Caki2 (cell line): ENCODE measurements at regions not wholly inside any gene's neighbourhood (a gene's known extent, or its start where the extent isn't known, plus 50 kb on each side); places are given as distances from the start of the nearest gene placed in this dataset.

Experiments
- DNase-seq: peaks from one replicate; pipeline ENCODE4 v3.0.0-alpha.2; 2015; ENCODE audit warnings: low read depth
- in situ Hi-C: cut with HindIII; loops from 2 replicates; pipeline ENCODE4 v1.10.0; 2016; ENCODE audit warnings: low sequenced_read_pairs, low pct_unique_long_range_greater_than_20kb, mixed read lengths

DNA sequence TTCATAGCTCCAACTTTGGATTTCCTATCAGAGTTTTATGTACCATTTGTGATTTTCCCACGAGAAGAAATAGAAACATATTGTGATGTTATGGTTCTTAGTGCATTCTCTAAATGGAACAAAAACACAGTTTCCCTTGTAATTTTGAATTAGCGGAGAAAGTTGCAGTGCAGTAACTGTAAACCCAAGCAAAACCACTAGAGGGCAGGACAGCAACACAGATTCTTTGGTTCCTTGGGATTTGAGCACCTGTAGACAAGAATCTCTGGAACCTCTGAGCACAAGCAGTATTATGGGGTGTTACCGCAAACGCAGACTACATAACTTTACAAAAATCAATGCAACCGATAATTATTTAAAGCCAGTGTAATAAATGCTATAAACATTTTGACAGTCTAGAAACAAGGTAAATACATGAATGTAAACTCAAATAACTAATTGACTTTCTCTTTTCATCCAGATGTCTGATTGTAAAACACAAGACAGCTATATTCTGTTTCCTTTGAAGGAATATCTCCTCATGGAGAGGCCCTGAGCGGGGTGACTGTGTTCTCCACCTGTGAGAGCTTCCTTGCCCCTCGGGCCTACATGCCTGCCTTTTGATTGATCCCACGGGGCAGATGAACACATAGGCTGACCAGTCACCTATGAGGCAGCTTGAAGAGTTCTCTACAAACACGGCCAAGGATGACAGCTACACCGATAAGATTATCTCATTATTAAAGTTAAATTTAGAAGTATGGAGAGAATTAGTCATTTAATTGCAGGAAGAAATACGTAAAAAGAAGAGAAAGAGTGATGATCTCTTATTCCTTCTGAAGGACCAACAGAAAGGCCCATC lies 67.5 kb upstream of the COL21A1 start:
- peak; percentile 26 for DNase-seq
- in situ Hi-C loops: no loop called here

- in situ Hi-C loops: no loop called here
Measured at GRCh38 chr6:56311533-56312448, 64.4 kb upstream of the COL21A1 start.

GRCh38 chr6:56311061-56311460 lies 63.7 kb upstream of the COL21A1 start:
- no peak for DNase-seq
- in situ Hi-C loops: no loop called here

More at GRCh38 chr6:56311533-56312448, 64.4 kb upstream of the COL21A1 start:
- DNase-seq: no peak

GRCh38 chr6:56310241-56310640 lies 62.9 kb upstream of the COL21A1 start:
- no peak for DNase-seq
- in situ Hi-C loops: no loop called here

DNA sequence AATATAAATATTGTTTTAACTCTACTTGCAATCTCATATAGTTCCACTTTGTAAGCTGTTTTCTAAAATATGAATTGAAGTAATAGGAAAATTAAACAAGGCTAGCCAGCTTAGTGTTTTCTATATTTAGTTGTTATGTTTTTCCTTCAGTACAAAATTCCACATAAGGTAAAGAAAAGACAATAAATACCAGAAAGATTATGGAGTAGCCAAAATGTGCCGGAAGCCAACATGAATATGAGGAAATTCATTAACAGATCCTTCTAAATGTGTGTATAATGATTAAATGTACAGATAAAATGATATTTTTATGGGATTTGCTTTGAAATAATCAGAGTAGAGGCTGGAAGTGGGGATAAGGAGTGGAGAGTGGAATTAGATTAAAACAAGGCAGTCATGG lies 52.5 kb upstream of the COL21A1 start:
- in situ Hi-C loops: no loop called here

DNA sequence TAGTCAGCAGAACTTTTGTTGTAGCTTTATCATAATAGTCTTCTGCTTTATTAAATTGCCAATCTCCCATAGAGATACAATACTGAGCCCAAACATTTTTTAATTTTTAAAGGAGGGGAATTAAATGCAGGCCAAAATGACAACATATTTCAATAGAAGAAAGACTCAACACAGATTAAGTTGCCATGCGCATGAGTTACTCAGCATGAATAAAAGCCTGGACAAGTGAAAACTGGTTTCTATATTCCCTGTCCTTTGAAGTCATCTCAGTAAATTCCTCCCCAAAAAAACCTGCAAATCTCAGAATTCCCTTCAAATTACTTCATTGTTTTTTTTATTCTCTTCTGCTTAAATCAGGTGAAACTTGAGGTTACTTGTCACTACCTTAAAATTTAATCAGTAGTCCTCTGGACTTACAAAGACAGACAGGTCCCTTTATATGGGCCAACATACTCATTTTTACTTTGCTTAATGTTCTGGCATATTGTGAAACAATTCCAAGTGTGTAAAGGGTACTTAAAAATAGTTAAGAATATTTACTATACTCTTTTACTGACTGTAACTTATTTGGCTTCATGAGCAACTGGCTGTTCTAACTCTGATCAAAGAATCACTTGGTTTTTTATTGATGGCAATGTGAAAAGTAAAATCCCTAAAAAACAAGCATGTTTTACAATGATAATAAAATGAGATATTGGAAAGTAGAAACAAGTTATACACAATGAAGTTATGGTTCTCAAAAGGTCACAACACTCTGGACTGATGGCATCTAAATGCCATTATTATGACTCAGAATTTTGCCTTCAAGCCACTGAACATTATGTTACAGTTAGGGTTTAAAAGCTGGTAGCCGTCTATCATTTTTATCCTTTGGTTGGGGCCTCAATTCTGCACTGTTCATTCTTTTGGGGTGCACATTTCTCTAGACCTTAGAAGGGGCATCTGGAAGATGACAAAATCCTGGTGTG lies 49.9 kb upstream of the COL21A1 start:
- in situ Hi-C loops: no loop called here

More for the DNA sequence above, 52.5 kb upstream of the COL21A1 start:
- DNase-seq: no peak

More for the DNA sequence above, 49.9 kb upstream of the COL21A1 start:
- no peak for DNase-seq
